ENCODE measurements at regions not wholly inside any gene's neighbourhood (a gene's known extent, or its start where the extent isn't known, plus 50 kb on each side); places are given as distances from the start of the nearest gene placed in this dataset.
"Not testable (repeated sequence)": the region's sequence is repeated elsewhere in the genome, so short reads cannot be mapped to it uniquely, and the experiment has no call there.

- not testable (repeated sequence) for DNase-seq
Observed at GRCh38 chr10:131042015-131042414, 269.5 kb downstream of the TCERG1L start.

Measured in DMS 273 treated with DMSO at 0.1 percent for 48 hours (cell line).